HUES48 (cell line): ENCODE measurements at regions not wholly inside any gene's neighbourhood (a gene's known extent, or its start where the extent isn't known, plus 50 kb on each side); places are given as distances from the start of the nearest gene placed in this dataset.

ENCODE experiments used
- H3K27ac ChIP-seq: one replicate; pipeline ENCODE4 v1.7.0; 2013; ENCODE audit warnings: low read depth, low read length, inconsistent platforms
- H3K27me3 ChIP-seq: 2 replicates; pipeline ENCODE4 v1.6.1; 2013; ENCODE audit warnings: mild to moderate bottlenecking, low read length; ENCODE audit not compliant: control insufficient read depth, insufficient read depth
- H3K36me3 ChIP-seq: 2 replicates; pipeline ENCODE4 v1.6.1; 2013; ENCODE audit warnings: low read length; ENCODE audit not compliant: control insufficient read depth, insufficient read depth
- H3K4me1 ChIP-seq: 2 replicates; pipeline ENCODE4 v1.6.1; 2013; ENCODE audit warnings: mild to moderate bottlenecking, low read length; ENCODE audit not compliant: control insufficient read depth, insufficient read depth
- H3K4me3 ChIP-seq: 2 replicates; pipeline ENCODE4 v1.5.1; 2013; ENCODE audit warnings: mild to moderate bottlenecking, low read depth, low read length
- H3K9ac ChIP-seq: 2 replicates; pipeline ENCODE4 v1.6.1; 2013; ENCODE audit warnings: mild to moderate bottlenecking, low read depth, low read length, moderate library complexity
- H3K9me3 ChIP-seq: 2 replicates; pipeline ENCODE4 v1.6.1; 2013; ENCODE audit warnings: low read length; ENCODE audit not compliant: control insufficient read depth, insufficient read depth

GRCh38 chr16:73505577-73505976 lies 457.6 kb upstream of the ZFHX3 start:
- H3K36me3 ChIP-seq: no peaks in the 10 kb centered on the region
- no peak overlapping the region for H3K27ac ChIP-seq
- no peaks in the 10 kb centered on the region for H3K27me3 ChIP-seq
- H3K4me1 ChIP-seq: 0 out of 2 replicates have a peak, but pooled peaks cover 5% of the 10 kb centered on the region
- no peaks in the 10 kb centered on the region for H3K9me3 ChIP-seq
- H3K4me3 ChIP-seq: no peak overlapping the region
- H3K9ac ChIP-seq: no peak overlapping the region

GRCh38 chr16:73504591-73505575 lies 457.0 kb upstream of the ZFHX3 start:
- Histone ChIP-seq H3K36me3 (no peaks in the 10 kb centered on the region), H3K27me3 (no peaks in the 10 kb centered on the region), H3K9ac (no peak overlapping the region), H3K4me1 (0 out of 2 replicates have a peak, but pooled peaks cover 5% of the 10 kb centered on the region), H3K9me3 (no peaks in the 10 kb centered on the region), H3K4me3 (no peak overlapping the region), H3K27ac (no peak overlapping the region)

GRCh38 chr16:73503093-73503492 lies 455.2 kb upstream of the ZFHX3 start:
- Histone ChIP-seq H3K9ac (no peak overlapping the region), H3K4me3 (no peak overlapping the region), H3K9me3 (no peaks in the 10 kb centered on the region), H3K27ac (no peak overlapping the region), H3K36me3 (no peaks in the 10 kb centered on the region), H3K27me3 (no peaks in the 10 kb centered on the region), H3K4me1 (0 out of 2 replicates have a peak, but pooled peaks cover 5% of the 10 kb centered on the region)

- H3K9me3 ChIP-seq: no peaks in the 10 kb centered on the region
- no peak overlapping the region for H3K9ac ChIP-seq
- H3K4me3 ChIP-seq: no peak overlapping the region
- no peaks in the 10 kb centered on the region for H3K27me3 ChIP-seq
- no peaks in the 10 kb centered on the region for H3K4me1 ChIP-seq
- H3K36me3 ChIP-seq: no peaks in the 10 kb centered on the region
- no peak overlapping the region for H3K27ac ChIP-seq
These were observed 451.3 kb upstream of the ZFHX3 start for GRCh38 chr16:73499276-73499675.

- no peaks in the 10 kb centered on the region for H3K36me3 ChIP-seq
- H3K27me3 ChIP-seq: peaks cover 14% of the 10 kb centered on the region
- no peak overlapping the region for H3K4me3 ChIP-seq
- H3K27ac ChIP-seq: no peak overlapping the region
- peaks cover 27% of the 10 kb centered on the region for H3K4me1 ChIP-seq
- H3K9ac ChIP-seq: no peak overlapping the region
- no peaks in the 10 kb centered on the region for H3K9me3 ChIP-seq
These were observed 438.0 kb upstream of the ZFHX3 start for GRCh38 chr16:73485880-73486279.

- Histone ChIP-seq H3K4me3 (peak overlapping the region; percentile 41), H3K36me3 (no peaks in the 10 kb centered on the region), H3K4me1 (peaks cover 30% of the 10 kb centered on the region), H3K9ac (peak overlapping the region; percentile 15; the same call in 1 of the 2 replicates), H3K27me3 (peaks cover 14% of the 10 kb centered on the region), H3K27ac (no peak overlapping the region), H3K9me3 (no peaks in the 10 kb centered on the region)
These were observed 436.2 kb upstream of the ZFHX3 start for GRCh38 chr16:73483934-73484711.

GRCh38 chr16:73483076-73483791 lies 435.3 kb upstream of the ZFHX3 start:
- Histone ChIP-seq H3K9ac (peak overlapping the region; percentile 34; the same call in 1 of the 2 replicates), H3K36me3 (no peaks in the 10 kb centered on the region), H3K4me1 (peaks cover 30% of the 10 kb centered on the region), H3K4me3 (peak overlapping the region; percentile 41), H3K9me3 (no peaks in the 10 kb centered on the region), H3K27me3 (peaks cover 14% of the 10 kb centered on the region), H3K27ac (no peak overlapping the region)

- H3K9me3 ChIP-seq: no peaks in the 10 kb centered on the region
- no peak overlapping the region for H3K4me3 ChIP-seq
- H3K36me3 ChIP-seq: no peaks in the 10 kb centered on the region
- H3K9ac ChIP-seq: no peak overlapping the region
- H3K27me3 ChIP-seq: peaks cover 14% of the 10 kb centered on the region
- no peak overlapping the region for H3K27ac ChIP-seq
- H3K4me1 ChIP-seq: peaks cover 30% of the 10 kb centered on the region
These were observed 434.4 kb upstream of the ZFHX3 start for GRCh38 chr16:73482310-73482709.

GRCh38 chr16:73480381-73480780 lies 432.5 kb upstream of the ZFHX3 start:
- Histone ChIP-seq H3K36me3 (no peaks in the 10 kb centered on the region), H3K4me3 (no peak overlapping the region), H3K27ac (no peak overlapping the region), H3K9ac (no peak overlapping the region), H3K27me3 (peaks cover 14% of the 10 kb centered on the region), H3K4me1 (peaks cover 30% of the 10 kb centered on the region), H3K9me3 (no peaks in the 10 kb centered on the region)

- no peaks in the 10 kb centered on the region for H3K36me3 ChIP-seq
- H3K4me3 ChIP-seq: no peak overlapping the region
- no peak overlapping the region for H3K27ac ChIP-seq
- H3K9ac ChIP-seq: no peak overlapping the region
- no peaks in the 10 kb centered on the region for H3K4me1 ChIP-seq
- H3K9me3 ChIP-seq: no peaks in the 10 kb centered on the region
- no peaks in the 10 kb centered on the region for H3K27me3 ChIP-seq
These were observed 425.8 kb upstream of the ZFHX3 start for GRCh38 chr16:73473713-73474112.
